LNCaP clone FGC (cell line): ENCODE measurements at regions not wholly inside any gene's neighbourhood (a gene's known extent, or its start where the extent isn't known, plus 50 kb on each side); places are given as distances from the start of the nearest gene placed in this dataset.

Experiments
- DNase-seq: peaks from one replicate; pipeline ENCODE4 v3.0.0-alpha.2; 2011; ENCODE audit warnings: low read depth
- H3K4me3 ChIP-seq: 2 replicates; pipeline ENCODE4 v1.5.1; 2011; ENCODE audit warnings: mild to moderate bottlenecking, low read depth, low read length, control low read depth
- TF ChIP-seq, protein P1 (sequence below): IDR thresholded peaks from 2 replicates; pipeline ENCODE4 v1.5.1; 2012; ENCODE audit warnings: mild to moderate bottlenecking; ENCODE audit not compliant: control insufficient read depth, insufficient read depth; ENCODE audit errors: extremely low read depth

DNA sequence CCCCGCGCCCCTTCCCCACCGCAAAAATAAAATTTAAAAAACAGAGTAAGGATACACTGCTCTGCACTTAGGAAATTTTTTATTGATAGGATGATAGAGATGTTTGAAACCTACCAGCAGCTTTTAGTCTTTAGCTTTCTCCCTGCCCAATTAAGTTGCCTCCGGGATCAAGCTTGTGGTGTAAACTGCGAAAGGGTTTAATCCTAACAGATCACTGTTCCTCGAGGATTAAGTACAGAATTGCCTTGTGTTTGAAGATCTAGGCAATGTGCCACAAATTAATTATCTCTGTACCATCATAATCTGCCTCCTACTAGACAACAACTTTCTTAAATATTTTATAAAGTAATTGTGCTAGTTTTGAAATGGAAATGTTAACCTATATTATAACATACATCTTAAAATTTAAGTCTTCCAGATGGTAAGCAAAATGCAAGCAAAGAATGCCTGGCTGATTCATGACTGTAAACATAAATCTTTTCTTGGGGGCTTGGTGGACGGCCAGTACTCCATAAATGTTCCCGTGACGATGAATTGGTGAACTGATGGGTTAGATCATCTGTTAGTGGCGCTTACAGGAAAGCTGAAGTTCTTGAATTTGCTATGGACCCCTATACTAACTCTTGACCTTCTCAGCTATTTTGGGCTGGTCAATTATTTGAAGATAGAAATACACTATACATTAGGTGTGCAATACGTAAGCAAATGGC lies 58.0 kb upstream of the ARHGAP18 start:
- H3K4me3 ChIP-seq = no peak overlapping the region
- TF ChIP-seq, protein P1, sequence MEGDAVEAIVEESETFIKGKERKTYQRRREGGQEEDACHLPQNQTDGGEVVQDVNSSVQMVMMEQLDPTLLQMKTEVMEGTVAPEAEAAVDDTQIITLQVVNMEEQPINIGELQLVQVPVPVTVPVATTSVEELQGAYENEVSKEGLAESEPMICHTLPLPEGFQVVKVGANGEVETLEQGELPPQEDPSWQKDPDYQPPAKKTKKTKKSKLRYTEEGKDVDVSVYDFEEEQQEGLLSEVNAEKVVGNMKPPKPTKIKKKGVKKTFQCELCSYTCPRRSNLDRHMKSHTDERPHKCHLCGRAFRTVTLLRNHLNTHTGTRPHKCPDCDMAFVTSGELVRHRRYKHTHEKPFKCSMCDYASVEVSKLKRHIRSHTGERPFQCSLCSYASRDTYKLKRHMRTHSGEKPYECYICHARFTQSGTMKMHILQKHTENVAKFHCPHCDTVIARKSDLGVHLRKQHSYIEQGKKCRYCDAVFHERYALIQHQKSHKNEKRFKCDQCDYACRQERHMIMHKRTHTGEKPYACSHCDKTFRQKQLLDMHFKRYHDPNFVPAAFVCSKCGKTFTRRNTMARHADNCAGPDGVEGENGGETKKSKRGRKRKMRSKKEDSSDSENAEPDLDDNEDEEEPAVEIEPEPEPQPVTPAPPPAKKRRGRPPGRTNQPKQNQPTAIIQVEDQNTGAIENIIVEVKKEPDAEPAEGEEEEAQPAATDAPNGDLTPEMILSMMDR = no peak
- DNase-seq = no peak

DNA sequence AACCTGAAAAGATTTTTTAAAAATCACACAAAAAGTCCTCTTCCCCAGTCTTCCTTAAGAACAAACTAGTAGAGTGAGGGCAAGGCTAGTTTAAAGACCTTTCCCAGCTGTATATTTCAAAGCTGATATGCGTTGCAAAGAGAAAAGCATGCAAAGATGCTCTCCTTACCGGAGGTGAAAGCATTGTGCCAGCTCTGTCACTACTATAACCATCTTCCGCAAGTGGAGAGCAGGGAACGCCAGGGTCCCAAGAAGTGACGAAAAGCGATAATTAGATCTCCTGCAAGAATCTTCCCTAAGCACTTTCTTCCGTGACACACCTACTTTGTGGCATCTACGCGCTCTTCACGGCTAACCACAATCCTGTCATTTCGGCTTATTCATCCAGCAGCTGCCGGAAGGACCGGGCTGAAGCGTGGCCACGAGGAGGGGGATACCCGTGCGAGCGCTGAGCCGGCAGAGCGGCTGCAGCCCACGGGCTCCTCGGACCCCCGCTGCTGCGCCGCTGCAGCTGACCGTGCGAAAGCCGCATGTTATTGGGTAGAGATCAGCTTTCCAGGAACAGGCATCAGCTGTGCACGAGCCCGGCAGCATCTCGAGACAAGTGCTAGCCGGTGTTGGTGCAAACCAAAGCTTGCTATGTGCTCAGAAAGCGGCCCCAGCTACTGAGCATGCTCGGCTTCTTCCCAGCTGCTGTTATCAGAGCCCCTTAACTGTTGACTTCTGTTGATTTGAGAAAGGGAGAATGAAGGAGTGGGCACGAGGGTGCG lies 57.2 kb upstream of the ARHGAP18 start:
- peak overlapping the region; percentile 39 for H3K4me3 ChIP-seq
- no peak for DNase-seq
- TF ChIP-seq, protein P1 = no peak

DNA sequence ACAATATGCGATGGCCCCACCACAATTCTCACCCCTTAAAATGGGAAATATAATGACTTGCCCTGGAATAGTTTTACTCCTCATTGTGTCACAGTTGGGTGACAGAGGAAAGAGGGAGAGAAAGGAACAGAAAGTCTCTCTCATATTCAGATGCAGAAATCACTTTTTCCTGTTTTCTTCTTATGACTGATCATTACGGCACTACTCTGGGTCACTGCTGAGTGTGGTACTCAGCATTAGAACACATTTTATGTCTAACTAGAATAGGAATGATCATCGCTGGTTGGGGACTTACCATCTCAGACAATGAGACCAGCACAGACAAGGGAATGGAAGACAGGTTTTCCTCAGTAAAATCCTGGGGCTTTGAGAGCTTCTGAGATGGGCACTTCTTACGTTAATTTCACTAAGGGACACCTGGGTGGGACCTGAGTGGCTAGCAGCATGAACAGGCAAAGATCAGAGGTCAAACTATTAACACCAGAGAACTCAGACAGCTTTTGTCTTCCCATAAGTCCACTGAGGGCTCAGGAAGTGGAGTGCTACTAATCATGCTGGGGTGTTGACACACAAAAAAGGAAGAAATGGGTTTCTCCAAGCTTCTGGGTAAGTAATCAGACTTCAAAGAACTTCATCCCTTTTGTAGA lies 54.9 kb upstream of the ARHGAP18 start:
- no peak overlapping the region for H3K4me3 ChIP-seq
- TF ChIP-seq, protein P1 = no peak
- no peak for DNase-seq

DNA sequence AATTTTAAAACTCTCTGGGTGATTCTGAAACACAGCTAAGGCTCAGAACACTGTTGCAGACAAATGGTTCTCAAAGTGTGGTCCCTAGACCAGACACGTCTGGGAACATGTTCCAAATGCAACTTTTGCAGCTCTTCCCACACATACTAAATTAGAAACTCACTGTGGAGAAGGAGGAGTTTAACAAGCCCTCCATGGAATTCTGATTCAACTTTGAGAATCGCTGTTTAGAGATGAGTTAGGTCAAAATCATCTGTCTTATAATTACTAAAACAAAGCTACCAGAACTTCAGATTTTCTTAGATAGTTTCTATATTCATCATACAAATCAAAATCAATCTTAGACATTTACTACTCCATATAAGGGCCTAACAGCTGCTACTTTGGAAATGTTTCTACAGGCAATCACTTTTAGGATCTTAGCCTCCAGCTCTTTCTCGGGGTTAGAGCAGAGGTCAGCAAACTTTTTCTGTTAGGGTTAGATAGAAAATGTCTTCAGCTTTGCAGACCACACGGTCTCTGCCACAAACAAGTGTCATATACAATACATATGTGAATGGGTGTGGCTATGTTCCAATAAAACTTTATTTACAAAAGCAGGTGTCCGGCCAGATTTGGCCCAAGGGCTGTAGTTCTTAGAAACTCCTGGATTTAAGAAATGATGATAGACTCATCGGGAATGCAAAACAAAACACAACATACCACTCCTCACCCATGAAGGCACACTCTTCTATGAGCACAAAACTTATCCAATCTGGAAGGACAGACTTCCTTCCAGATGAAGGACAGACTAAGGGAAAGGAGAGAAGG lies 50.0 kb upstream of the ARHGAP18 start:
- no peak for DNase-seq
- no peak overlapping the region for H3K4me3 ChIP-seq
- TF ChIP-seq, protein P1 = no peak
